ENCODE measurements at regions not wholly inside any gene's neighbourhood (a gene's known extent, or its start where the extent isn't known, plus 50 kb on each side); places are given as distances from the start of the nearest gene placed in this dataset.
"Not testable (repeated sequence)": the region's sequence is repeated elsewhere in the genome, so short reads cannot be mapped to it uniquely, and the experiment has no call there.

DNA sequence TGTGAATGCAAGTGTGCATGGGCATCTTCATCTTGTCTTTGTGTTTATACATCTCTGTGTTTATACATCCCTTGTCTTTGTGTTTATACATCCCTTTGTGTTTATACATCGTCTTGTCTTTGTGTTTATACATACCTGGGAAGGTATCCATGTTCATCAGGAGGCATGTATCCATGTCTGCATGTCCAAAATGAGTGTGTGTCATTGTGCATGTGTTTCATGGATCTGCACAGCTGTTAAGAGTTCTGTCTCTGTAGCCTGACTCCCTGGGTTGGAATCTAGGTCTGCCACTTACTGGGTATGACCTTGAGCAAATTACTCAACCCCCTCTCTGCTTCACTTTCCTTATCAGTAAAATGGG is 50.1 kb upstream of the SIRPA start:
- no peak for DNase-seq

GRCh38 chr20:1844325-1845162 is 50.7 kb upstream of the SIRPA start:
- DNase-seq, result no peak

DNA sequence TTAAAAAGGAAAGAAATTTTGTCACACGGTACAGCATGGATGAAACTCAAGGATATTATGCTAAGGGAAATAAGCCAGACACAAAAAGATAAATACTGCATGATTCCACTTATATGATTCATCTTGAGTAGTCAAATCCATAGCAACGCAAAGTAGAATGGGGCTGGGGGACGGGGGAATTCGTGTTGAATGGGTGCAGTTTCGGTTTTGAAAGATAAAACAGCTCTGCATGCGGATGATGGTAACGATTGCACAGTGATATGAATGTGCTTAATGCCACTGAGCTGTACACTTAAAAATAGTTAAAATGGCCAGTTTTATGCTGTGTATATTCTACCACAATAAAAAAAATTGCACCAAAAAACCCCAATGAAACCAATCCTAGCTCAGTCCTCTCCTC is 52.9 kb upstream of the SIRPA start:
- DNase-seq, result no peak

- DNase-seq, result no peak
Observed at GRCh38 chr20:1841554-1842140, 53.6 kb upstream of the SIRPA start.

DNA sequence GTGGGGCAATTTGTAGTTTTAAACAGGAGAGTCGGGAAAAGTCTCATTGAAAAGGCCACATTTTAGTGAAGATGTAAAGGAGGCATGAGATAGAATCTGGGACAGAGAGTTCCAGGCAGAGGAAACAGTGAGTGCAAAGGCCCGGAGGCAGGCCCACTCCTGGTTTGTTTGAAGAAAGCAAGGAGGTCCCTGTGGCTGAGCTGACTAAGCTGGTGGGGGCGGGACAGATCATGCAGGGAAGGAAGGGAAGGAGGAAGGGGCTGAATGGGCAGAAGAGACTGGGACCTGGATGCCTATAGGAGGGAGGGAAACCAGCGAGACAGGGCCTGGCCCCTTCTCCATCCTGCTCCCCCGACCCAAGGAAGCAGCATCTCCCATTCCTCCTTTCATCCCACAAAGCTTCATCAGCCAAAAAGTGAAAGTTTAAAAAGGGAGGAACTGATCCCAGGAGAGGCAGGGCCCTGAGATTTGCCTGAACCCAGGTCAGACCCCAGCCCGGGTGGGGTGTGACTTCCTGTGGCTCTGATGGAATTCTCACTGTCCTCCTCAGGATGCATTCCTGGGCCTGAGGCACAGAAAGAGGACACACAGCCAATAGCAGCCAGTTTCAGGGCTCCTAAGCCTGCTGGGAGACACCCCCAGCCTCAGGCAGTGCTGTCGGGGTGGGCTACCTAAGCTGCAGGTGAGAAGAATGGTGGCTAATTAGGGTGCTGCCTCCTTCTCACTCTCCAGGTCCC is 54.2 kb upstream of the SIRPA start:
- no peak for DNase-seq

GRCh38 chr20:1839376-1840317 is 55.6 kb upstream of the SIRPA start:
- not testable (repeated sequence) for DNase-seq

DNA sequence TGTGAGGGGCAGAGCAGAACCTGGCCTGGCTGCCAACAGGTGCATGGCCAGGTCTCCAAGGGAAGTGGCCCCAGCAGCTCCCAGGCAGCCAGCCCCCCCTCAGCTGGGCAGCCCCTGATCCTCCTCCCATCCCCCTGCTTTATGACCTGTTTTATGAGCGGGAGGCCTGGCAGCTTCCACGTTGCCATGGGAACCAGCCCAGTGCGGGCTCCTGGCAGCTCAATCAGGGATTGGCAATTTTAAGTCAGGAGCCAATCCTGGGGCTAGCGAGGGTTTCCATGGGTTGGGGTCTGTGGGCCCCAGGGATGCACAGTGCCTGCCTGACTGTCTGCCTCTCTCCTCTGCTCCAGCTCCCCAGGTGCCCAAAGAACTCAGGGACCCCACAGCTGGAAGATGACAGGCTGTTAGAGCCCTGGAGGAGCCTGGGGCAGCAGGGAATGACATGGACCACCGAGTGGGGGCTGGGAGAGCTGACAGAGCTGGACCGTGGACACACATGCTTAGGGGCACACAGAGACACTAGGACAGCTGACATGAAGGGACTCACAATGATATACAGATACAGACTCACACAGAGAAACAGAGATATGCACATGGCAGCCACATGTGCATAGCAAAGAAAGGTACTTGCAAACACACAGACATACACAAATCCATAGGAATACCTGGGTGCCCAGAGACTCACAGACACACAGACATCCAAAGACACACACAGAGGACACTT is 56.5 kb upstream of the SIRPA start:
- no peak for DNase-seq

GRCh38 chr20:1835186-1836035 is 59.8 kb upstream of the SIRPA start:
- no peak for DNase-seq

GRCh38 chr20:1833728-1834726 is 61.2 kb upstream of the SIRPA start:
- DNase-seq, result no peak

GRCh38 chr20:1833216-1833615 is 62.0 kb upstream of the SIRPA start:
- DNase-seq, result no peak

DNA sequence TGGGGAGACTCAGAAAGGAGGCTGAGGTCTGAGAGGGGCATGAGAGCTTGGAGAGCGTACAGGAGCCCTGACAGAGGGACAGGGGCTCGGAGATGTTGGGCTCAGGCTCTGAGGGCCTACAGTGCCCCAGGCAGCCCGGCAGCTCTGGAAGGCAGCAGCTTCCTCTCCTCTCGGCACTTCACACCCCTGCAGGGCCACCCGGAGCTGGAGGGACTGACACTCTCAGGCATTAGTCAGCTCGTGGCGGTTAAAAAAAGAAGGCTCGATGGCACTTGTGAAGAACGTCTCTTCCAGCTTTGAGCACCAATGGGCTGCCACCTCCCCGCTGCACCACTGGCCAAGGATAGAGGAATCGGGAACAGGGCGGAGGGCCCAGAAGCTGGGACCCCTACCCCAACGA is 62.6 kb upstream of the SIRPA start:
- no peak for DNase-seq

DNA sequence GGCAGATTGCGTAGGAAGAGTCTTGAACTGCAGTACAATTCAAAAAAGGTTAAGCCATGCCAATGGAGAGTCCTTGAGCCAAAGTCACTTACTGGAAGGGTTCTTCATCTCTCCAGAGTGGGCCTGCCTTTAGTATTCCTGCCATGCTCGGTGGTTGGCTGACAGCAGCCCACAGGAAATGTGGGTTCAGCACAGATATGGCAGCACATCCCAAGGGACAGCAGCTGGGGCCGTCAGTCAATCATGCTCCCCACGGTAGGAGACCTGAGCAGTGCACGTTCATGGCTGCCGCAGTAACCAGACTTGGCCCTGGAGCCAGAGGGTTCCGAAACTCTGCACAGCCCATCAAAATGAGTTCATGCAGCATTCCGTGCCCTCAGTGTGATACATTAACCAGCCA is 63.6 kb upstream of the SIRPA start:
- no peak for DNase-seq

GRCh38 chr20:1831096-1831495 is 64.1 kb upstream of the SIRPA start:
- DNase-seq, result no peak

GRCh38 chr20:1830240-1830639 is 65.0 kb upstream of the SIRPA start:
- no peak for DNase-seq

GRCh38 chr20:1829531-1829930 is 65.7 kb upstream of the SIRPA start:
- no peak for DNase-seq

DNA sequence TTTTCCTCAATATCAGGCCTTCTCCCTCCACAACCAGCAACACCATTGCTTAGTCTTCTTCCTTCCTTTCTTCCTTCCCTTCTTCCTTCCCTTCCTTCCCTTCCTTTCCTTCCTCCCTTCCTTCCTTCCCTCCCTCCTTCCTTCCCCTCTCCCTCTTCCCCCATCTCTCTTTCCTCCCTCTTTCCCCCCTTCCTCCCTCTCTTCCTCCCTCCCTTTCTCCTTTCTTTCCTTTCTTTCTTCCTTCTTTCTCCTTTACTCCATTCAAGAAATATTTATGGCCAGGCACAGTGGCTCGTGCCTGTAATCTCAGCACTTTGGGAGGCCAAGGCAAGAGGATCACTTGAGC is 66.4 kb upstream of the SIRPA start:
- DNase-seq, result no peak

DNA sequence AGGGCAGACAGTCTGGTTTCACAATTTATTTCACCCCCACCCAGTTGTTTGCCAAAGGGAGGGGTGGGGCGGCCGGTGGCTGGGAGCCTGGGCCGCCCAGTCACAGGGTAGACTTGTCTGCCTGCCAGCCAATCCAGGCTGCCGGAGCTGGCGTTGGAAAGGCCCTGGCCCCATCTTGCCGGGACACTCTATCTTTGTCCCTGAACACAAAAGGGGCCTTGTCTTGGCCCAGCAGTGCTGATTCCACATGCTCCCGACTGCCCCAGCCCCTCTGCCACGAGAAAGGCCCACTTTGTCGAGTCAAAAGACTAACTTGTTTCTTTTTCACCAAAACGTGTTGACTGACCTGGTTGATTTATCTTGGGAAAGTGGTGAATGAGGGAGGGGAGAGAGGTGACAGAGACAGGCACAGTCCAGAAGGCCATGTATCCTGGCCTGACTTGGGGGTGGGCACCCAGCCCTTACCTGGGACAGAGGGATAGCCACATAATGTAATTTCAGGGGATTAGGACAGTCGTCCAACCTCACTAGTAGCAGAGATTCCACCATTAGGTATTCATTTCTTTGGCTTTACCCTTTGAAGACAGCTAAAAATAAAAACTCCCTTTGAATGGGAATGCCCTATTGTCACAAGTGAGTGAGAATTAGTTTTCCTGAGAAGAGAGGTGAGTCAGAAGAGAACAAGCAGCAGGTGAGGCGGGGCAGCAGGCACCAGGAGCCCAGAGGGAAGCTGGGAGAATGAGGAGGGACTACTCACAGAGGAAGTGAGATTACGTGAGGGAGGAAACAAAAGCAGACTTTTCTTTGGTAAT is 67.0 kb upstream of the SIRPA start:
- no peak for DNase-seq

DNA sequence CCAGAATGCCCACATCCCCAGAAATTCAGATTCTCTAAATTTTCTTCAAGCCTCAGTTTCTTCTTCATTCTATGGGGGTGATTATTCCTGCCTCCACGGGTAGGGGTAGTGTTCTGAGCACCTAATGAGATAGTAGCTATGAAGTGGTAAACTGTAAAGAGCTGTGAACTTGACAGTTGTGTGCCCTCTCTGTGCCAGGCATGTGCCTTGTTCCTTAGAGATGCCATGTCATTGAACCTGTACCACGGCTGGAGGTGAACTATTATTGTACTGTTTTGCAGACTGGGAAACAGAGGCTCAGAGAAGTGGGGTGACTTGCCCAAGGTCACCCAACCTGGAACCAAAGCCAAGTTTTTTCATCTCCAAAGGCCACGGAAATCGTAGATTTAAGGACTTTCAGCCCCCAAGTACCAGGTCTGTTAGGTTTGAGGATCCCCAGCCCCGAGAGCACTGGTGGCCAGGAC is 67.7 kb upstream of the SIRPA start:
- no peak for DNase-seq

DNA sequence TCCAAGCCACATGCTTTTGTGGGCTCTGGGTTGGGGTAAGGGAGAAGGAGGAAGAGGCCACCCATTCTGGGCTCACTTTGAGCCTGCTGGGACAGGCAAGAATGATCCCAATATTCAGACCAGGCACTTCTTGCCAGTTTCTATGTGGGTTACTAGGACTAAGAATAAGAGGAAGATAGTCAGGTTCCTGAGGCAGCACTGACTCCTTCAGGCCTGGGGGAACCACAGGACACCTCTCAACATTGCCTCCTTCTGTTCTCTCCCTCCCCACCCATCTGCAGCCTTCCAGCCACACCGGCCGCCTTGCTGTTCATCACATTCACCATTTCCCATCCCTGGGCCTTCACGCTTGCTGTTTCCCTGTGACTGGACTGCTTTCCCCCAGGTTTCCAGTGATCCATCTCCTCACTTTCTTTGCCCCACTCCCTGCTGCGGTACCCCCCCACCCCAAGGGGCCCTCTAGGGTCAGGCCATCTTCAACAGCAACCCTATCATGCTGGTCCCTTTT is 69.2 kb upstream of the SIRPA start:
- no peak for DNase-seq
